ENCODE measurements at regions not wholly inside any gene's neighbourhood (a gene's known extent, or its start where the extent isn't known, plus 50 kb on each side); places are given as distances from the start of the nearest gene placed in this dataset.

DNA sequence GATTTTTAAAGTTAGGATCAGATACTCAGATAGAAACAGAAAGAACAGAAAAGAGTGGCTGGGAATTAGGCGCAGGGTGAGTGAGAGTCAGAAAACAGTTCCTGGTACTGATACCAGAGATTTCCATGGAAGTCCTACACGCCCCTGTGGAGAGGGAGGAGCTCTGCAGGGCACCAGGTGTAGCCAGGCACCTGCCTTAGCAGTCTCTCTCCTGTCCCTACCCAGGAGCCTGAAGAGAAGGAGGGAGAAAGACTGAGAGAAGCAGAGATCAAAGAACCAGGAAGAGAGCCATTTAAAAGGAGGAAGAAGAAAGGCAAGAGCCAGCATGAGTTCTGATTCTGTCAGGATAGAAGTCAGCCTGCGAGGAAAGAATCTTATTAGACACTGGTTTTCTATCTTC, 65.0 kb downstream of the CBLN1 start:
- DNase-seq = no peak
- H3K27ac Mint-ChIP-seq = no peak overlapping the region
- no peak for ATAC-seq
- H3K4me3 Mint-ChIP-seq = no peak overlapping the region
- no peaks in the 10 kb centered on the region for H3K9me3 Mint-ChIP-seq (ENCODE audit: low read depth)
- H3K4me1 Mint-ChIP-seq = no peaks in the 10 kb centered on the region
- CTCF ChIA-PET = no interaction called here
- H3K27me3 Mint-ChIP-seq = no peaks in the 10 kb centered on the region
- no peaks in the 10 kb centered on the region for H3K36me3 Mint-ChIP-seq

DNA sequence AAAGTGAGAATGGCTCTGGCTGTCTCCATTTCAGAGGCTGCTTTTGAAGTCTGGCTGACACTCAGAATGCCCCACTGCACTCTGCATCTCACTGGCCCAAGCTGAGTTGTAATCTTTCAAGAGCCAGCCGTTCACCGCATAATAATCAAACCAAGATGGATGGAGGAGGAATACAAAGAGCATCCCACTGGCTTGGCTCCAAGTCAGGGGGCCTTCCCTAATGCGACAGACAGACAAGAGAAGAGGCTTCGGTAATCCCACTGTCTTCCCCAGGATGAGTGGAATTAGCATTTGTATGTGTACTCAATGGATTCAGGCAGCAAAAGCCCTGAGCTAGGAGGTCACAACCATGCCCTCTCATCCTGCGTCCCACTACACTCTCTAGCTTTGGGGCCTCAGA, 68.0 kb downstream of the CBLN1 start:
- Mint-ChIP-seq H3K4me3 (no peak overlapping the region), H3K27ac (no peak overlapping the region), H3K36me3 (no peaks in the 10 kb centered on the region), H3K9me3 (ENCODE audit: low read depth) (no peaks in the 10 kb centered on the region), H3K27me3 (no peaks in the 10 kb centered on the region), H3K4me1 (no peaks in the 10 kb centered on the region)
- no peak for DNase-seq
- ATAC-seq = no peak
- CTCF ChIA-PET = no interaction called here

DNA sequence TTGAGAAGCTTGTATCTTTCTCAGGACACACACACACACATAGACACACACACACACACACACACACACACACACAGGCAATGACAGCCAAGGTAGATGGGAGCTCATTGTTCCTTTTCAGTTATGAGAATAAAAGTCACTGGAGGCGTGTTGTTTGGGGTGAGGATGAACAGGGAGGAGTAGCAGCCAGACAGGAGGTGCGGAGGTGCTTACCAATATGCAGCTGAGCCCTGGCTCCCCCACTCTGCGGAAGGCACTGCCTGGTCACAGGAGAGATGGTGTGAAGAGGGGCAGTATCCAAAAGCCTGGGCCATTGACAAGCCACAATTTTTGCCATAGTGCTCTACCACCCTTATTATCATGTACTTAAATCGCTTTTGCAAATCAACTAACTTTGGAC, 77.4 kb downstream of the CBLN1 start:
- Mint-ChIP-seq H3K4me3 (no peak overlapping the region), H3K9me3 (ENCODE audit: low read depth) (no peaks in the 10 kb centered on the region), H3K4me1 (no peaks in the 10 kb centered on the region), H3K36me3 (no peaks in the 10 kb centered on the region), H3K27me3 (no peaks in the 10 kb centered on the region), H3K27ac (no peak overlapping the region)
- no peak for DNase-seq
- no peak for ATAC-seq
- CTCF ChIA-PET = no interaction called here

DNA sequence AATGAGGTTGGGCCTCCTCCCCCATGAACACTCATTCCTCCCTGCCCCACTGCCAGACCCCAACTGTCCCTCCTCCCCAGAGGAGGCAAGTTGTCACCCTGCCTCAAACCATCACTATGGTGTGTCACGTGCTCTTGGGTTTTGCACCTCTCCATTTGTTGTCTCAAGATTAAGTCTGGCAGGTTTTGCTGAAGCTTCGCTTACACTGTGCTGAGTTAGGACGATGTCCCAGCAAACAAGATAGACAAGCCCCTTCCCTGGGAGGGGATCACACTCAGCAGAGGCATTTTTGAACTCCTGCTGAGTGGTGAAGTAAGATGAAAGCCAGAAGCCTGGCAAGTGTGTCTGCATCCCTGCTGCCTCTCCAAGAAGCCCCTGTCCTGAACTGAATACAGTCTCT, 78.3 kb downstream of the CBLN1 start:
- DNase-seq (no peak), ATAC-seq (no peak)
- H3K27me3 Mint-ChIP-seq = no peaks in the 10 kb centered on the region
- no peaks in the 10 kb centered on the region for H3K4me1 Mint-ChIP-seq
- H3K4me3 Mint-ChIP-seq = no peak overlapping the region
- no peaks in the 10 kb centered on the region for H3K9me3 Mint-ChIP-seq (ENCODE audit: low read depth)
- H3K27ac Mint-ChIP-seq = no peak overlapping the region
- no peaks in the 10 kb centered on the region for H3K36me3 Mint-ChIP-seq
- CTCF ChIA-PET = no interaction called here

DNA sequence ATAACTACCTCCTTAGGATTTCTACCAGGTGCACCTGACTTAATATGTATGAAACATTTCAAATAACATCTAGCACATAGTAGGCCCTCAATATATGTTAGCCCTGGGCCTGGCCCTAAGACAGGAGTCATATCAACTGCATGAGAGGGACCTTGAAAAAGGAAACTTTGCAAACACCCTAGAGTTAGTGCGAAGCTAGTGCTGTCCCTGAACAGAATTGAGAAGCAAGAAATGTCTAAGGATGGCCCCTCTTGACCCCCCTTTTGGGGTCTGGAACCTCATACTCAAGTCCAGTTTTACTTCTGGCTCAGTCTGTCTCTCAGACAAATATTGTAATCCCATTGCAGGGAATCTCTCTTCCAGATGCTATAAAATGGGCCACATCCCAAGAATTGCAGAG, 80.5 kb downstream of the CBLN1 start:
- no peaks in the 10 kb centered on the region for H3K4me1 Mint-ChIP-seq
- H3K4me3 Mint-ChIP-seq = no peak overlapping the region
- no peaks in the 10 kb centered on the region for H3K9me3 Mint-ChIP-seq (ENCODE audit: low read depth)
- CTCF ChIA-PET = interaction anchor here (1.0 kb wide), 1 partner anchor 16 kb away, joined by 3 read pairs; no protein-coding TSS in a partner anchor
- H3K27ac Mint-ChIP-seq = no peak overlapping the region
- DNase-seq (no peak), ATAC-seq (no peak)
- no peaks in the 10 kb centered on the region for H3K27me3 Mint-ChIP-seq
- H3K36me3 Mint-ChIP-seq = no peaks in the 10 kb centered on the region

DNA sequence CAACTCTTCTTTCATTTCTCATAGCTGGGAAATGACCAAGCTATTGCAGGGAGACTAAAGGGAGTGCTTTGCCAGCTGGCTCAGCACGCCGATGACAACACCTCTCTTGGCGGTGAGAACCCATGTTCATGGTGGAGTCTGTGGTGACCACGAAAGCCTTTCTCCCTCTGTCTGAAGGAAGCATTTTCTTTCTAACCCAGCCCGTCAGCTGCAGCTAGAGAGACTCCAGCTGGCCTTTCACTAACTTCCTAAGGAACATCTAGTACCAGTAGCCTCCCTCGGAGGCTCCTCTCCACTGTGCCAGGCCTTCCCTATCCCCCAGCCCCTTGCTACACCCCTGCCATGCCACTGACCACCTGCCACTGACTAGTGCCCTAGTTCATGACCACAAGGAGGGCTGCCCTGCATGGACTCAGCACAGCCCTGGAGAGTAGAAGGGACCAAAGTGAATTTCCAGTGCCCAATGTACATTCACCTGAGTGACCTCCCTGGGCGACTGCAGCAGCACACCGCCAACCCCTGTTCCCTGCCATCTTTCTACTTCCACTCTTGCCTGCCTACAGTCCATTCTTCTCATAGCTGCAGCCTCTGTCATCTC, 81.3 kb downstream of the CBLN1 start:
- CTCF ChIA-PET = no interaction called here
- no peak overlapping the region for H3K27ac Mint-ChIP-seq

DNA sequence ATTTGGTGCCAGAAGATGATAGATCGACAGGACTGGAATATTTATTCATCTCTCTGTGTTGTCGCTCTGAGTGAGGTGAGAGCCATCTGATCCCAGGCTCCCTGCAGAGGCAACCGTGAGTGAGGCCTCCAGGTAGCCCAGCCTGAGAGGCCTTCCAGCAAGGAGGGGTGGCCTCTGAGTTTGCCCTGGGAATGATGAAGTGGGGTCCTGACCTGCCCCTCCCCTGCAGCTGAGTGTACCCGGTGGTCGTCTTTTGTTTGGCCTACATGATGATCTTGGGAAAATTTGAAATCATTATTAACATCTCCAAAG, 86.4 kb downstream of the CBLN1 start:
- CTCF ChIA-PET = no interaction called here
- Mint-ChIP-seq H3K27me3 (no peaks in the 10 kb centered on the region), H3K4me3 (no peak overlapping the region), H3K4me1 (no peaks in the 10 kb centered on the region), H3K36me3 (no peaks in the 10 kb centered on the region), H3K27ac (no peak overlapping the region), H3K9me3 (ENCODE audit: low read depth) (no peaks in the 10 kb centered on the region)
- no peak for ATAC-seq
- no peak for DNase-seq

More for the DNA sequence above, 81.3 kb downstream of the CBLN1 start:
- ATAC-seq = no peak
- no peak for DNase-seq
- Mint-ChIP-seq H3K4me1 (no peaks in the 10 kb centered on the region), H3K4me3 (no peak overlapping the region), H3K27me3 (no peaks in the 10 kb centered on the region), H3K36me3 (no peaks in the 10 kb centered on the region), H3K9me3 (ENCODE audit: low read depth) (no peaks in the 10 kb centered on the region)

DNA sequence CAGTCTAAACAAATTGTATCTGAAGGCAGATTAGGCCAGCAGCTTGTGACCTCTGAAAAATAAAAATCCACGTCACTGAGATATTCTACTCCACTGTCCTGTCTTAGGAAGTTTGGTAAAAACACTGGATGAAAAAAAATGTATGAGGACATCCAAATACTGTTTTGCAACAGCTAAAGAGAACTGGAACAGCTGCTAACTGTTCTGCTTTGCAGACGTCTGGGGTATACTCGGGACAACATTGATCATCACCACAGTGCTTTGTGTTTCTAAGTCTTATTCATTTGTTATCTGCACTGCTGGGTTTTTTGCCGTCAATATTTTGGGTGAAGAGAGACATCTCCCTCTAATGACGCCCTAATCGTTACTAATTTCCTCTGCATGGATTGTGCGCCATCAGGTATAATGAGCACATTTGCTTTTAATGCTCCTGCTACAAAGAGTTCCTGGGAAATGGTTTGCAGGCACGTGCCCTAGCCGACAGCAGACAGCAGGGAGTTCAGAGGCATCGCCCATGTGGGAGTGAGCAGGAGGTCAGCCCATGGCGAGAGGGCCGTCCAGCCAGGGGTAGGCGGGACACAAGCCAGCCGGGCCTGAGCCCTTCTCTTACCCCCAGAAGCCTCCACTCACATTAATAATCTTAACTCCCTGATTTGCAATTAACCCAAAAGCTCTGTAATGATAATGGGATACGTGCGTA, 87.0 kb downstream of the CBLN1 start:
- Mint-ChIP-seq H3K27me3 (no peaks in the 10 kb centered on the region), H3K9me3 (ENCODE audit: low read depth) (no peaks in the 10 kb centered on the region), H3K4me3 (no peak overlapping the region), H3K36me3 (no peaks in the 10 kb centered on the region), H3K4me1 (no peaks in the 10 kb centered on the region), H3K27ac (no peak overlapping the region)
- CTCF ChIA-PET = no interaction called here
- DNase-seq (no peak), ATAC-seq (no peak)

DNA sequence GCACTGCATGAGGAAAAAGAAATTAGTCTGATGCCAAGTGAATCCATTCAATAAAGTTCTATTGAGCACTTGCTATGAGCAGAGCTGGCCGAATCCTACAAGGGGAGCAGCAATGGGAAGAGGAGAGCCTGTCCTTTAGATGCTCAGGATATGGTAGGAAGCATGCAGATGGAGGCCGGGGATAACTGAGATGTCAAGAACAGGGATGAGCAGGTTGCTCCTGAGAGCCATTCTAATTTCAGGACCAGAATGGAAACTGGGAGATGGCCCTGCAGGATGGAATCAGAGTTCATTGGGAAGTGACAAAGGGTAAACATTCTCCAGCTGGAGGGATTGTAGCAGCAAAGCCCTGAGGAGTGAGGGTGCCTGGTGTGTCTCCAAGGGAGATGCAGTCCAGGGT, 88.0 kb downstream of the CBLN1 start:
- DNase-seq = no peak
- Mint-ChIP-seq H3K36me3 (no peaks in the 10 kb centered on the region), H3K9me3 (ENCODE audit: low read depth) (no peaks in the 10 kb centered on the region), H3K4me3 (no peak overlapping the region), H3K27me3 (no peaks in the 10 kb centered on the region), H3K27ac (no peak overlapping the region), H3K4me1 (no peaks in the 10 kb centered on the region)
- CTCF ChIA-PET = no interaction called here
- ATAC-seq = no peak

DNA sequence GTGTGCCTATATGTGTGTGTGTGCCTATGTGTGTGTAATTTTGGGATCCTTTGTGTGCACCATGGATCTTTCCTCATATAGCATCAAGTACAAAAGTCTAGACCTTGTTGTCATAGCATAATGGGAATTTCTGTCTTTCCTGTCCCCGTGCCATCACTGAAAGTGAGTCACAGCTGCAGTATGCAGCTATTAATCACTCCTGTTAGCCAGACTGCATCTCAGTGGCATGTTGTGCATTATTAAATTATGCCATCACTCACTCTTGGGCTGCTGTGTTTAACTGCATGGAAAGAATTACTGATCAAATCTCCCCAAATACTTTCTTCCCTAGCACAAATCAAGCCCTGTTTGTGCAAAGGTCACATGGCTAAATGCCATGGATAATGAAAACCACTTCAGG, 92.4 kb downstream of the CBLN1 start:
- Mint-ChIP-seq H3K9me3 (ENCODE audit: low read depth) (no peaks in the 10 kb centered on the region), H3K27ac (no peak overlapping the region), H3K36me3 (no peaks in the 10 kb centered on the region), H3K4me1 (no peaks in the 10 kb centered on the region), H3K27me3 (no peaks in the 10 kb centered on the region), H3K4me3 (no peak overlapping the region)
- CTCF ChIA-PET = no interaction called here
- no peak for ATAC-seq
- DNase-seq = no peak

DNA sequence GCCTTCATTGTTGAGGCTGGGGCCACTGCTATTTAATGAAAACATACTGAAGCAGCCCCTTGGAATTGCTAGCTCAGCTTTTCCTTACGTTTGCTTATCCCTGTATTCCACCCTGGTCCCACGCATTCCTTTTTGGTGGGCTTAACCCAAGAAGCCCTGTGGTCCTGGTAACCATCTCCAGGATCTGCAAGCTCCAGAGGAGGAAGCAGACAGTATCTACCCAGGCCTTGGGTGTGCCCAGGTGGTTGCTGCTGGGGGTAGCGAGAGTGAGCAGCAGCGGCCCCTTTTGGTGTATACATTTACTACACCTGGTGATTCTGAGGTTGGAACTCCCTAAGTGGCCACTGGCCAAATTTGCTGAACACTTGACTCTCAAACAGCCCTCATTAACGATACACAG, 97.7 kb downstream of the CBLN1 start:
- DNase-seq = no peak

DNA sequence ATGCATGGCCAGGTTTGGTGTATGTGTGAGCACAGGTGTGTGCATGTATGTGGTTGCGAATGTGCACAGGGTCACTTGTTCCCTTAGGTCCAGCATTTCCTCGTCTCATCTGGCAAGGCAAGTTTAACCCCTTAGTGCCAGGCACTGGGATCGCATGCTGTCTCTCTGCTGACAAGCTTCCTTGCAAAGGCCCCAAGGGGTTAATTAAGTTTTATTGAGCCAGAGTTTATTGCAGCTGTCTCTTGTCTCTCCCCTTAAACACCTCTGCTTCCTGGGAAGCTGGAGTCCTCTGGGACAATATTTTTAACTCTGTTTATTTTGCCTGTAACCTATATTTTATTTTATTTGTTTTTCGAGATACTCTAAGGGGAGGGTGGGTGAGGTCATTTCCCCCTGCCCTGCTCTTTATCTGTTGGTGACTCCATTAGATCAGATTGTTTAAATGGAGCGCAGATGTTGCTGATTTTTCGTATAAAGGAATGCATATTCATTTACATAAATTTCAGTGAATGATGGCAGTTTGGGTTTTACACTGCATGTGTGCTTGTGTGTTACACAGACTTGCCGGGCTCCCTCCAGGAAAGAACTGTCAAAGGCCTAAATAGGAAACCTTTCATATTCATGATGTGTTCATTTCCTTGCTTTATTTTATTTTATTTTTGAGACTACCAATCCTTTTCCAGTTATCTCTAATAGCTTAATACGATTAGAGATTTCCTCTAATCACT, 99.7 kb downstream of the CBLN1 start:
- DNase-seq = no peak
- CTCF ChIA-PET = no interaction called here
- Mint-ChIP-seq H3K27me3 (no peaks in the 10 kb centered on the region), H3K4me1 (no peaks in the 10 kb centered on the region), H3K36me3 (no peaks in the 10 kb centered on the region), H3K27ac (no peak overlapping the region), H3K9me3 (ENCODE audit: low read depth) (no peaks in the 10 kb centered on the region), H3K4me3 (no peak overlapping the region)
- ATAC-seq = no peak

More for the DNA sequence above, 97.7 kb downstream of the CBLN1 start:
- H3K4me1 Mint-ChIP-seq = no peaks in the 10 kb centered on the region
- no peak overlapping the region for H3K27ac Mint-ChIP-seq
- no peak for ATAC-seq
- CTCF ChIA-PET = no interaction called here
- H3K9me3 Mint-ChIP-seq (ENCODE audit: low read depth) = no peaks in the 10 kb centered on the region
- H3K4me3 Mint-ChIP-seq = no peak overlapping the region
- no peaks in the 10 kb centered on the region for H3K36me3 Mint-ChIP-seq
- H3K27me3 Mint-ChIP-seq = no peaks in the 10 kb centered on the region

DNA sequence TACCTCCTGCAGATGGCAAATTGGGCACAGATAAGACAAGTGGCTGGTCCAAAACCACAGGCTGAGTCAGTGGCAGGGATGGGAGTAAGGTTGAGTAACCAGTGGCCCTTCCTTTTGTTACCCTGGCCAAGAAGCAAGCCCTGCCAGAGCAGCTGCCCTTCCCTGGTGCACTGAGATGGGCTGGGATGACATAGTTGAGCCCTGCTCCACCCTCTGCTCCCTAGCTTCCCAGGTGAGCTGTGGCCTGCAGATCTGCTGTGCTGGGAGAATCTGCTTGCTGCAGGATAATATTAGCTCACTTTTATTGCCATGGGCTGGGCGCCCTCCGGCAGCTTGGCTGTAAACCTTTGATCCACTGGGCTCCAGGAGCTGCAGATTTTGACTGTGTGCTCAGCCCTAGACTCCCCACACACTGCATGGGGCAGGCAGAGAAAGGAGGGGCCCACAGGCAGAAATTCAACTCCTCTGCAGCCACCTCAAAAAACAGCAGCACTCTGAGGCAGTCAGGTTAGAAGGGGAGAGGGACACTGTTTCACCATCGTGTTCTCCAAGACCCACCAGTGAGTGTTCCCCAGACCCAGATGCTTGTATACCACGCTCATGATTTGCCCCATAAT, 101.8 kb downstream of the CBLN1 start:
- no peak for DNase-seq
- Mint-ChIP-seq H3K27me3 (no peaks in the 10 kb centered on the region), H3K4me3 (no peak overlapping the region), H3K36me3 (no peaks in the 10 kb centered on the region), H3K4me1 (no peaks in the 10 kb centered on the region), H3K27ac (no peak overlapping the region), H3K9me3 (ENCODE audit: low read depth) (no peaks in the 10 kb centered on the region)
- CTCF ChIA-PET = no interaction called here
- ATAC-seq = no peak

DNA sequence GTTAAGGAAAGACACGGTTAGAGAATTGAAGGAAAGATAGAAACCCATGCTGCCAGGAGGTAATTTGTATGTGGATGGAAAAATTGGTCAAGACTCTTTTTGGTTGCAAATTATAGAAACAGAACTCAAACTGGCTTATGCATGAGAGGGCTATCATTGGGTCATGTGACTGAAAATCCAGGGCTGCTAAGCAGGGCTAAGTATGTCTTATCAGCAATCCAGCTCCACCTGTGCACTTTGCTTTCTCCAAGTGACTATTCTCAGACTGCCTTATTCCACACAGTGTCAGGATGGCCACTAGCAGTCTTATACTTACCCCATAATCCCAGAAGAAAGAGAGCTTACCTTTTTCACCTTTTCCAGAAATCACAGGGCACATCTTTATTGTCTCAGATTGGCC, 113.5 kb downstream of the CBLN1 start:
- CTCF ChIA-PET = no interaction called here
- H3K9me3 Mint-ChIP-seq (ENCODE audit: low read depth) = no peaks in the 10 kb centered on the region
- DNase-seq (no peak), ATAC-seq (no peak)
- H3K4me1 Mint-ChIP-seq = no peaks in the 10 kb centered on the region
- no peak overlapping the region for H3K4me3 Mint-ChIP-seq
- no peaks in the 10 kb centered on the region for H3K27me3 Mint-ChIP-seq
- no peaks in the 10 kb centered on the region for H3K36me3 Mint-ChIP-seq
- no peak overlapping the region for H3K27ac Mint-ChIP-seq

All from activated CD8-positive, alpha-beta memory T cell treated with anti-CD3 and anti-CD28 coated beads, Interleukin-2, amount 10 ng/mL, durations not matched to agents 7 days and 5 days (primary cell).